WTC11 (cell line): ENCODE measurements at regions not wholly inside any gene's neighbourhood (a gene's known extent, or its start where the extent isn't known, plus 50 kb on each side); places are given as distances from the start of the nearest gene placed in this dataset.

Source experiments
- ATAC-seq: fragments of 200-7000 bp; cut with Tn5 transposase; 2 replicates; pipeline ENCODE4 v1.10.0; 2021; ENCODE audit warnings: mild to moderate bottlenecking, moderate library complexity
- CTCF ChIA-PET: fragments of 300-600 bp; sonication (Branson Sonifier 250); formaldehyde crosslinking; loops from one replicate; lab custom pipeline; 2021; ENCODE audit warnings: antibody characterized with exemption; lab: Charles Lee
- POLR2A ChIA-PET: fragments of 350-600 bp; sonication (Branson Sonifier 250); formaldehyde crosslinking; loops from one replicate; lab custom pipeline; 2021; ENCODE audit warnings: antibody characterized with exemption; lab: Charles Lee
- DNase-seq: peaks from one replicate; pipeline ENCODE4 v3.0.0; 2021; ENCODE audit warnings: low spot score
- H3K27ac Mint-ChIP-seq: 2 replicates; pipeline ENCODE4 v1.8.0; 2021; ENCODE audit warnings: mixed read lengths
- H3K27me3 Mint-ChIP-seq: 2 replicates; pipeline ENCODE4 v1.8.0; 2021; ENCODE audit warnings: low read depth, mild to moderate bottlenecking, moderate library complexity, mixed read lengths
- H3K36me3 Mint-ChIP-seq: 2 replicates; pipeline ENCODE4 v1.8.0; 2021; ENCODE audit warnings: mixed read lengths
- H3K4me1 Mint-ChIP-seq: 2 replicates; pipeline ENCODE4 v1.8.0; 2022; ENCODE audit warnings: mixed read lengths
- H3K4me3 Mint-ChIP-seq: 2 replicates; pipeline ENCODE4 v1.8.0; 2021; ENCODE audit warnings: mild to moderate bottlenecking, moderate library complexity, mixed read lengths
- H3K9me3 Mint-ChIP-seq: 2 replicates; pipeline ENCODE4 v1.8.0; 2021; ENCODE audit warnings: mixed read lengths
- AR ChIP-seq: fragments of 250-450 bp; sonication (Bioruptor Pico); IDR thresholded peaks from 2 replicates; pipeline ENCODE4 v1.9.0; 2021; ENCODE audit warnings: mild to moderate bottlenecking
- EMX1 ChIP-seq: fragments of 250-450 bp; sonication (Bioruptor Pico); IDR thresholded peaks from 2 replicates; pipeline ENCODE4 v1.8.0; 2021; ENCODE audit warnings: mild to moderate bottlenecking
- ERG ChIP-seq: fragments of 250-450 bp; sonication (Bioruptor Pico); IDR thresholded peaks from 2 replicates; pipeline ENCODE4 v1.8.0; 2021; ENCODE audit warnings: mild to moderate bottlenecking
- FOXJ3 ChIP-seq: sonication (generic); formaldehyde crosslinking; IDR thresholded peaks from 2 replicates; pipeline ENCODE4 v1.9.0; 2021; ENCODE audit warnings: missing genetic modification reagents, mild to moderate bottlenecking, borderline replicate concordance
- IRF1 ChIP-seq: sonication (generic); formaldehyde crosslinking; IDR thresholded peaks from 2 replicates; pipeline ENCODE4 v1.8.0; 2023; ENCODE audit warnings: missing genetic modification reagents
- NFATC4 ChIP-seq: fragments of 250-450 bp; sonication (Bioruptor Pico); IDR thresholded peaks from 2 replicates; pipeline ENCODE4 v1.9.0; 2021; ENCODE audit warnings: mild to moderate bottlenecking
- TEAD4 ChIP-seq: sonication (generic); formaldehyde crosslinking; IDR thresholded peaks from 2 replicates; pipeline ENCODE4 v1.8.0; 2022; ENCODE audit warnings: mild to moderate bottlenecking, missing genetic modification reagents
- ZBTB21 ChIP-seq: sonication (generic); formaldehyde crosslinking; IDR thresholded peaks from 2 replicates; pipeline ENCODE4 v1.8.1; 2023; ENCODE audit warnings: mild to moderate bottlenecking, missing genetic modification reagents, borderline replicate concordance
- ZNF138 ChIP-seq: sonication (generic); formaldehyde crosslinking; conservative IDR thresholded peaks from 2 replicates; pipeline ENCODE4 v1.8.1; 2022; ENCODE audit warnings: mild to moderate bottlenecking, moderate library complexity, missing genetic modification reagents
- ZNF396 ChIP-seq: fragments of 250-450 bp; sonication (Bioruptor Pico); IDR thresholded peaks from 2 replicates; pipeline ENCODE4 v1.8.0; 2021; ENCODE audit warnings: mild to moderate bottlenecking, moderate library complexity, borderline replicate concordance
- ZNF423 ChIP-seq: fragments of 250-450 bp; sonication (Bioruptor Pico); IDR thresholded peaks from 2 replicates; pipeline ENCODE4 v2.1.2; 2022; ENCODE audit warnings: mild to moderate bottlenecking, moderate library complexity
- ZNF425 ChIP-seq: fragments of 250-450 bp; sonication (Bioruptor Pico); conservative IDR thresholded peaks from 2 replicates; pipeline ENCODE4 v1.9.0; 2021; ENCODE audit warnings: mild to moderate bottlenecking
- TF ChIP-seq, protein P1 (sequence below): fragments of 250-450 bp; sonication (Bioruptor Pico); IDR thresholded peaks from 2 replicates; pipeline ENCODE4 v1.9.0; 2021; ENCODE audit warnings: mild to moderate bottlenecking, borderline replicate concordance
- TF ChIP-seq, protein P2 (sequence below): sonication (generic); formaldehyde crosslinking; IDR thresholded peaks from 2 replicates; pipeline ENCODE4 v1.8.1; 2022; ENCODE audit warnings: low read depth, mild to moderate bottlenecking, moderate library complexity, missing genetic modification reagents, borderline replicate concordance
- TF ChIP-seq, protein P3 (sequence below): sonication (generic); formaldehyde crosslinking; conservative IDR thresholded peaks from 2 replicates; pipeline ENCODE4 v1.8.1; 2022; ENCODE audit warnings: mild to moderate bottlenecking, missing genetic modification reagents
- TF ChIP-seq, protein P4 (sequence below): sonication (generic); formaldehyde crosslinking; IDR thresholded peaks from 2 replicates; pipeline ENCODE4 v1.8.1; 2023; ENCODE audit warnings: mild to moderate bottlenecking, moderate library complexity, missing genetic modification reagents
- TF ChIP-seq, protein P5 (sequence below): sonication (generic); formaldehyde crosslinking; IDR thresholded peaks from 2 replicates; pipeline ENCODE4 v1.8.1; 2022; ENCODE audit warnings: missing genetic modification reagents, borderline replicate concordance

GRCh38 chr2:40886100-40886499 lies 434.2 kb upstream of the SLC8A1 start:
- no peak overlapping the region for H3K4me3 Mint-ChIP-seq
- H3K27me3 Mint-ChIP-seq, result no peaks in the 10 kb centered on the region; the same call in 1 of the 2 replicates
- no peak overlapping the region for H3K27ac Mint-ChIP-seq
- ChIA-PET CTCF (no interaction called here), POLR2A (no interaction called here)
- ATAC-seq, result no peak
- TF ChIP-seq, protein P1, sequence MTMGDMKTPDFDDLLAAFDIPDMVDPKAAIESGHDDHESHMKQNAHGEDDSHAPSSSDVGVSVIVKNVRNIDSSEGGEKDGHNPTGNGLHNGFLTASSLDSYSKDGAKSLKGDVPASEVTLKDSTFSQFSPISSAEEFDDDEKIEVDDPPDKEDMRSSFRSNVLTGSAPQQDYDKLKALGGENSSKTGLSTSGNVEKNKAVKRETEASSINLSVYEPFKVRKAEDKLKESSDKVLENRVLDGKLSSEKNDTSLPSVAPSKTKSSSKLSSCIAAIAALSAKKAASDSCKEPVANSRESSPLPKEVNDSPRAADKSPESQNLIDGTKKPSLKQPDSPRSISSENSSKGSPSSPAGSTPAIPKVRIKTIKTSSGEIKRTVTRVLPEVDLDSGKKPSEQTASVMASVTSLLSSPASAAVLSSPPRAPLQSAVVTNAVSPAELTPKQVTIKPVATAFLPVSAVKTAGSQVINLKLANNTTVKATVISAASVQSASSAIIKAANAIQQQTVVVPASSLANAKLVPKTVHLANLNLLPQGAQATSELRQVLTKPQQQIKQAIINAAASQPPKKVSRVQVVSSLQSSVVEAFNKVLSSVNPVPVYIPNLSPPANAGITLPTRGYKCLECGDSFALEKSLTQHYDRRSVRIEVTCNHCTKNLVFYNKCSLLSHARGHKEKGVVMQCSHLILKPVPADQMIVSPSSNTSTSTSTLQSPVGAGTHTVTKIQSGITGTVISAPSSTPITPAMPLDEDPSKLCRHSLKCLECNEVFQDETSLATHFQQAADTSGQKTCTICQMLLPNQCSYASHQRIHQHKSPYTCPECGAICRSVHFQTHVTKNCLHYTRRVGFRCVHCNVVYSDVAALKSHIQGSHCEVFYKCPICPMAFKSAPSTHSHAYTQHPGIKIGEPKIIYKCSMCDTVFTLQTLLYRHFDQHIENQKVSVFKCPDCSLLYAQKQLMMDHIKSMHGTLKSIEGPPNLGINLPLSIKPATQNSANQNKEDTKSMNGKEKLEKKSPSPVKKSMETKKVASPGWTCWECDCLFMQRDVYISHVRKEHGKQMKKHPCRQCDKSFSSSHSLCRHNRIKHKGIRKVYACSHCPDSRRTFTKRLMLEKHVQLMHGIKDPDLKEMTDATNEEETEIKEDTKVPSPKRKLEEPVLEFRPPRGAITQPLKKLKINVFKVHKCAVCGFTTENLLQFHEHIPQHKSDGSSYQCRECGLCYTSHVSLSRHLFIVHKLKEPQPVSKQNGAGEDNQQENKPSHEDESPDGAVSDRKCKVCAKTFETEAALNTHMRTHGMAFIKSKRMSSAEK (CRISPR knock-in tag), result no peak
- TF ChIP-seq IRF1 (no peak), AR (CRISPR knock-in tag) (no peak), NFATC4 (CRISPR knock-in tag) (no peak), ZNF138 (no peak), ZBTB21 (CRISPR knock-in tag) (no peak), ZNF423 (CRISPR knock-in tag) (no peak)
- TF ChIP-seq, protein P2, sequence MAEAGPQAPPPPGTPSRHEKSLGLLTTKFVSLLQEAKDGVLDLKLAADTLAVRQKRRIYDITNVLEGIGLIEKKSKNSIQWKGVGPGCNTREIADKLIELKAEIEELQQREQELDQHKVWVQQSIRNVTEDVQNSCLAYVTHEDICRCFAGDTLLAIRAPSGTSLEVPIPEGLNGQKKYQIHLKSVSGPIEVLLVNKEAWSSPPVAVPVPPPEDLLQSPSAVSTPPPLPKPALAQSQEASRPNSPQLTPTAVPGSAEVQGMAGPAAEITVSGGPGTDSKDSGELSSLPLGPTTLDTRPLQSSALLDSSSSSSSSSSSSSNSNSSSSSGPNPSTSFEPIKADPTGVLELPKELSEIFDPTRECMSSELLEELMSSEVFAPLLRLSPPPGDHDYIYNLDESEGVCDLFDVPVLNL (CRISPR knock-in tag), result no peak
- TF ChIP-seq, protein P3, sequence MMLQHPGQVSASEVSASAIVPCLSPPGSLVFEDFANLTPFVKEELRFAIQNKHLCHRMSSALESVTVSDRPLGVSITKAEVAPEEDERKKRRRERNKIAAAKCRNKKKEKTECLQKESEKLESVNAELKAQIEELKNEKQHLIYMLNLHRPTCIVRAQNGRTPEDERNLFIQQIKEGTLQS (CRISPR knock-in tag), result no peak
- no peak for DNase-seq
- peaks cover 34% of the 10 kb centered on the region for H3K36me3 Mint-ChIP-seq
- H3K4me1 Mint-ChIP-seq, result peaks cover 8% of the 10 kb centered on the region
- H3K9me3 Mint-ChIP-seq, result peaks cover 62% of the 10 kb centered on the region

DNA sequence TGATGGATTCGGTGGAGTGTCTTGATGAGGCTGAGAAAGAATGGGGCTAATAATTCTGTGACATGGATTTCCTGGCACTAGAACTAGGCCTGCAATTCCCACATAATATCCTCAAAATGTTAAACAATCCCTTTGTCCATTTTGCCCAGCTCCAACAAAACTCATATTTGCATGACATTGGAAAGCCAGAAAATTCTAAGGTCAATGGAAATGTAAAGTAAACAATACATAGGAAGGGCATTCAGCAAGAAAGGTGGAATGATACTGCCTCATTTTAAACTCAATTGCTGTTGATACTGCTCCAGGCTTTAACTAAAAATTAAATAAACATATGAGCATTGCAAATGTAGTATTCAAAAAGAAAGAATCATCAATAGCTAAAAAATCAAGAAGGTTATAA lies 434.8 kb upstream of the SLC8A1 start:
- DNase-seq (no peak), ATAC-seq (peak; percentile 20; the same call in 1 of the 2 replicates)
- Mint-ChIP-seq H3K9me3 (peaks cover 63% of the 10 kb centered on the region), H3K27me3 (no peaks in the 10 kb centered on the region; the same call in 1 of the 2 replicates), H3K36me3 (peaks cover 34% of the 10 kb centered on the region), H3K4me1 (peaks cover 8% of the 10 kb centered on the region), H3K27ac (peak overlapping the region; percentile 79; the same call in 1 of the 2 replicates), H3K4me3 (no peak overlapping the region)
- ChIA-PET CTCF (no interaction called here), POLR2A (no interaction called here)
- no peak for TF ChIP-seq ZNF425 (CRISPR knock-in tag)
- TF ChIP-seq, protein P4, sequence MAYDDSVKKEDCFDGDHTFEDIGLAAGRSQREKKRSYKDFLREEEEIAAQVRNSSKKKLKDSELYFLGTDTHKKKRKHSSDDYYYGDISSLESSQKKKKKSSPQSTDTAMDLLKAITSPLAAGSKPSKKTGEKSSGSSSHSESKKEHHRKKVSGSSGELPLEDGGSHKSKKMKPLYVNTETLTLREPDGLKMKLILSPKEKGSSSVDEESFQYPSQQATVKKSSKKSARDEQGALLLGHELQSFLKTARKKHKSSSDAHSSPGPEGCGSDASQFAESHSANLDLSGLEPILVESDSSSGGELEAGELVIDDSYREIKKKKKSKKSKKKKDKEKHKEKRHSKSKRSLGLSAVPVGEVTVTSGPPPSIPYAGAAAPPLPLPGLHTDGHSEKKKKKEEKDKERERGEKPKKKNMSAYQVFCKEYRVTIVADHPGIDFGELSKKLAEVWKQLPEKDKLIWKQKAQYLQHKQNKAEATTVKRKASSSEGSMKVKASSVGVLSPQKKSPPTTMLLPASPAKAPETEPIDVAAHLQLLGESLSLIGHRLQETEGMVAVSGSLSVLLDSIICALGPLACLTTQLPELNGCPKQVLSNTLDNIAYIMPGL (CRISPR knock-in tag), result no peak
- TF ChIP-seq FOXJ3 (CRISPR knock-in tag), result no peak
- TF ChIP-seq, protein P5, sequence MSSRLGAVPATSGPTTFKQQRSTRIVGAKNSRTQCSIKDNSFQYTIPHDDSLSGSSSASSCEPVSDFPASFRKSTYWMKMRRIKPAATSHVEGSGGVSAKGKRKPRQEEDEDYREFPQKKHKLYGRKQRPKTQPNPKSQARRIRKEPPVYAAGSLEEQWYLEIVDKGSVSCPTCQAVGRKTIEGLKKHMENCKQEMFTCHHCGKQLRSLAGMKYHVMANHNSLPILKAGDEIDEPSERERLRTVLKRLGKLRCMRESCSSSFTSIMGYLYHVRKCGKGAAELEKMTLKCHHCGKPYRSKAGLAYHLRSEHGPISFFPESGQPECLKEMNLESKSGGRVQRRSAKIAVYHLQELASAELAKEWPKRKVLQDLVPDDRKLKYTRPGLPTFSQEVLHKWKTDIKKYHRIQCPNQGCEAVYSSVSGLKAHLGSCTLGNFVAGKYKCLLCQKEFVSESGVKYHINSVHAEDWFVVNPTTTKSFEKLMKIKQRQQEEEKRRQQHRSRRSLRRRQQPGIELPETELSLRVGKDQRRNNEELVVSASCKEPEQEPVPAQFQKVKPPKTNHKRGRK (CRISPR knock-in tag), result no peak
- no peak for TF ChIP-seq EMX1 (CRISPR knock-in tag)
- TF ChIP-seq TEAD4 (CRISPR knock-in tag), result no peak
- TF ChIP-seq ERG (CRISPR knock-in tag), result no peak
- no peak for TF ChIP-seq ZNF396
